Inferior parietal cortex (tissue), 1 donor: ENCODE measurements at regions not wholly inside any gene's neighbourhood (a gene's known extent, or its start where the extent isn't known, plus 50 kb on each side); places are given as distances from the start of the nearest gene placed in this dataset.

Experiments used
- DNase-seq: peaks from one replicate; pipeline ENCODE4 v3.0.0-alpha.2; 2016; ENCODE audit errors: extremely low spot score

DNA sequence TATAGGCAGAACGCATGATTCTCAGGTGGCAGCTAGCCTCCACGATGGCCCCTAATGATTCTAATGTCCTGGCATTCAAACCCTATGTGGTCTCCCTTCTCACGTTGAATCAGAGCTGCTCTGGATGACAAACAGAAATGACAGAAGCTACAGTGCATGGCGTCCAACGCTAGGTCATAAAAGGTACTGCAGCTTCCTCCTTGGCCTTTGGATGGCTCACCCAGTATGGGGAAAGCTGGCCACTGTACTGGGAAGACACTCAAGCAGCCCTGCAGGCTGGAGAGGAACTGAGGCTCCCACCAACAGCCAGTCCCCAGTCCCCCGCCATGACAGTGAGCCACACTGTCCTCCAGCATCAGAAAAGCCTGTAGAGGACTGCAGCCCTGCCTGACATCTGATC, 286.3 kb downstream of the FAM43A start:
- DNase-seq: no peak

DNA sequence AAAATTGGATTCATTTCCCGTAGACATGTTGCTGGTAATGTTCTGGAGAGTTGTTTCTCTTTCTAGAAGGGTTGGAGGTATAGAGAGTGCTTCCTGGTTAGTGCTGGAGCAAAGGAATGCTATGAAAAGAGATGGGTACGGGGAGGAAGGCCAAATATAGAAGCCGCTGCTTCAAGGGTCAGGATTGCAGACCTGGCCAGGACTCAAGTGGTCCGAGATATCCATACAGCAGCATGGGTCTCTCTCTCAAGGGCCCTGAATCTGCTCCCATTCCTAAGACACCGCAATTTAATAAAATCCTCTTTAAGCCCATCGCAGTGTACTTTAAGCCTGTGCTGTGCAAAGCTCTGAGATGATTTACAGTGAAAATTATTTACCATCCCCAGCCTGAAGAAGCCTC, 287.0 kb downstream of the FAM43A start:
- DNase-seq: no peak

DNA sequence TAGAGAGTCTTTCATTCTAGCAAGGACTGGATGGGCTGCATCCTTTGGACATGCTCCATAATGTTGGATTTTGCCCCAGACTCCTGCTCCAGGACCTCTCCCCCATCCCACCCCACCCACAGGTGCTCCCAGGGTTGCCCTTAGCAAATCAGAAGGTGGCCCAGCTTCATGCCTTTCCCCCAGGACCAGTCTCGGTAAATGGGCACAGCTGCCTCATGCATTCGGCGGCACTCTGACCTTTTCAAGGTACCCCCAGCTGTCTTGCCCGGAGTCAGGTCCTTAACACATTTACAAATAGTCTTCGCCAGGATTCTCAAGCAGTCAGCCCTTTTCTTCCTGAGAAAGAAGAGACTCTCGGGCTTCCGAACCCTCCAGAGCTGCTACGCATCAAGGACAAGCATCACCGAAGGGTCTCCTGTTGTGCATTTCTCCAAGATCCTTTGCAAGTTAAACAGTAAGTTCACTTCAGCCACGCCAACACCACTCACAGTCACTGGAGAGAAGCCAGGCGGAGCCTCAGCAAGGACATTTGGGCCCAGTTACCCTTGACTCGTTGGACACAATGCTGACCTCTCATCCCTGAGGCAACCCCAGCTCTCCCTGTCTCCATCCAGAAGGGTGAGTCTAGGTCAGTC, 287.8 kb downstream of the FAM43A start:
- DNase-seq: no peak

DNA sequence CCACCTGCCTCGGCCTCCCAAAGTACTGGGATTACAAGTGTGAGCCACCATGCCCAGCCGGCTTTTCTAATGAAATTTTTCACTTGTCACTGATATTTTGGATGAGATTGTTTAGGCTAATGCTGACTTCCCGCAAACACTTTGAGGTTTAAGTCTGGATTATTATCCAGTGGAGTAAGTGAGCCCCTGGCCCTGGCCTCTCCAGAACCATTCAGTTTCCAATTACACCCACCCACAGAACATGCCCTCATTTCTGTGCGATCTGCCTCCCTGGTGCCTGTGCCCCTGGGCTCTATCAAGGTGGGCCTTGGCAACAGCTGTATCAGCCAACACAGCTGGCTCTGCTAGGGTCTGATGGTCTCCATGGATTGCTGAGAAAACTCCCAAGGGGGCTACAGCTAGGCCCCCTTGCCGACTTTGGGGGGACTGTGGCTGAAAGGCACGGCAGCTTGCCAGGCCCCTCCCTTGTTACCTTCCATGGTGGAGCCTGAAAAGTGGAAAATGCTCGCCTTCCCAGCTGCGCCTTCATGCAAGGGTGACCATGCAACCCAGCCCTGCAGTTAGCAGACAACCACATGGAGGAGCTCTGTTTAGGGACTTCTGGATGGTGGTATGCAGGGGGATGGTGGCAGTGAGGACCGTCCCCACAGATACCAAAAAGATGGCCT, 288.9 kb downstream of the FAM43A start:
- DNase-seq: no peak

DNA sequence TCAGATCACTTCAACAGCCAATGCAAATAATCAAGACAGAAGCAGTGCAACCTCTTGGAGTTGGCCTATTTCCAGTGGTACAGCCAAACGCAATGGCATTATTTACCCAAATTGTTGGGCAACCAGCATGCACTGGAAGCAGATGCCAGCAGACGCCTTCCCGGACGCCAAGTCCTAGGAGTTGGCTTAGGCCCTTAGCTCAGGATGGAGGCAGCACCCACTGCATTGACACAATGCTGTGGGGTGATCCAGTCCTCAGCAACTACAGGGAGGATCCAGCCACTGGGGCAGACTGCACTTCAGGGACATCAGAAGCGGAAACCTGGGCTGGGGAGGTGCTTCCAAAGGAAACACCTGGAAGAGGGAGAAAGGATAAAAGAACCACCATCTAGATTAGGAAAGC, 290.4 kb downstream of the FAM43A start:
- no peak for DNase-seq

DNA sequence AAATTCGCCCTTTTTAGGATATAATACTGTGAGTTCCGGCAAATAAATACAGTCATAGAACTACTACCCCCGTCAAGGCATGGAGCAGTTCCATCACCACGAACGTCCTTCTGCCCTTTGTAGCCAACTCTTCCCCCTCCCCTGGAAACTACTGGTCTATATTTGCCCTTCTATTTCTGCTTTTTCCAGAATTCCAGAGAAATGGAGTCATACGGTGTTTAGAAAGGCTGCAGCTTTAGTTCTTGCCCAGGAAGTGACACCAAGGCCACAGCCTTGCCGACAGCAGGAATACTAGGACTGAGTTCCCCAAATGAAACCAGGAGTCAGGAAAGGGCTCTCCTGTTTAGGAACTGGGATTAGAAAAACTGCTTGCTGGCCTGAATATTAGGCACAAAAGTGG, 291.2 kb downstream of the FAM43A start:
- no peak for DNase-seq

- no peak for DNase-seq
Observed at GRCh38 chr3:194977356-194977755, 291.7 kb downstream of the FAM43A start.

- DNase-seq: no peak
Observed at GRCh38 chr3:194979173-194979572, 291.8 kb downstream of the XXYLT1 start.

DNA sequence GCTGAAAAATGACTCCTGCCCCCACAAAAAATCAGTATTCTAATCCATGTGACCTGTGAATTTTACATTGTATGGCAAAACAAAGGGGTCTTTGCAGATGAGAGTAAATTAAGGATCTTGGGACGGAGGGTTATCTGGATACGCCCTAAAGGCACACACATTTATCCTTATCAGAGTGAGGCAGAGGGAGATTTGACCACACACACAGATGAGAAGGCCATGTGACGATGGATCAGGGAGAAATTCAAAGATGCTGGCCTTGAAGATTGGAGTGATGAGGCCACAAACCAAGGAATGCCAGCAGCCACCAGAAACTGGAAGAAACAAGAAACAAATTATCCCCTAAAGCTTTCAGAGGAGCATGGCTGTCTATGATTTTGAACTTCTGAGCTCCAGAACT, 288.5 kb downstream of the XXYLT1 start:
- no peak for DNase-seq

- DNase-seq: no peak
Observed at GRCh38 chr3:194983121-194983520, 287.8 kb downstream of the XXYLT1 start.

DNA sequence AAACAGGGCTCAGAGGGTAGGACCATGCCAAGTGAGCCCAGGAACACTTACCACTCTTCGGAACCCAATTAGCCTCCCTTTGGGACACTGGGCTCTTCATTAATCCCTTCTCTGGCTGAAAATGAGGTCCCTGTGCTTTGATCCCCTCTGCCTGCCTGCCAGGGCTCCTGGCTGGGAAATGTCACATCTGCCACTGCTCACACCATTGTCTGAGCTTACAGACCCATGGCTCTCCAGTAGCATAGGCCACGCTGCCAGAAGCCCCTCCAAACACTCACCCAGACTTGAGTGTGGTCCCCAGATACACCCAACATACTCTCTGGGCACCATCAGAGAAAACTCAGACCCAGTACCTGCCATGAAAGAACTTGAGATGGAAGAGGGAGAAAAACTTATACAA, 287.3 kb downstream of the XXYLT1 start:
- no peak for DNase-seq

DNA sequence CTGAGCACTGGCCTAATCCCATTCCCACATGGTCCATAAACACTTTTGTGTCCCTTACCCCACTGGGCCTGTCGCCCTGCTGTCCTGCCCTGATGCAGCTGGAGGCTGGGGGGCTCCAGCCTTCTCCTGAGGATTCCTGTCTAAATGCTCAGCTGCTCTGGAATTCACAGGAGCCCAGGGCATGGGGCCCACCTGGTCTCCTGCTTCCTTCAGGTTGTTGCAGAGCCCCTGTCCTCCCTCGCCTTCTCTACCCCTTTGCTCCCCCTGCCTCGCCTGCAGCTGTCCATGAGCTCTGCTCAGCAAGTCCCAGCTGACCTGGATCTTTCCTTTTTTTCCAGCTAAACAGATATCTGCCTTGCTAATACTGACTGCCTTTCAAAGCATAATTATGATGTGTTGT, 286.9 kb downstream of the XXYLT1 start:
- DNase-seq: no peak

DNA sequence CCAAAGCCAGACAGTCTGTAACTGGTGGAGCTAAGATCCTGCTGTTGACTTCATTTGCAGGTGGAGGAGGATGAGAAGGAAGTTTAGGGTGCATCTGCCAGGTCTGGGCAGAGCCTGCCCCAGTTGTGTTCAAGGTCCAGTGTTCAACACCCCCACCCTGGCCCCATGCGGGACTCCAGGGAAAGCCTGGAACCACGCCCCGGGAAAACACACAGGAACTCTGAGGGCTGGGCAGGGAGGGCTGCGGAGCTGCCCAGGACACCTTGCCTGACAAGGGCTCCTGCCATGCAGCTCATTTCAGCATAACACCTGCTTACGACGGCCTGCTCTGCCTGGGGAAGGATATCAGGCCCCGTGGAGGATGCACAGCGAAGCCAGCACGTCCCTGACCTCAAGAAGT, 286.3 kb downstream of the XXYLT1 start:
- DNase-seq: no peak

DNA sequence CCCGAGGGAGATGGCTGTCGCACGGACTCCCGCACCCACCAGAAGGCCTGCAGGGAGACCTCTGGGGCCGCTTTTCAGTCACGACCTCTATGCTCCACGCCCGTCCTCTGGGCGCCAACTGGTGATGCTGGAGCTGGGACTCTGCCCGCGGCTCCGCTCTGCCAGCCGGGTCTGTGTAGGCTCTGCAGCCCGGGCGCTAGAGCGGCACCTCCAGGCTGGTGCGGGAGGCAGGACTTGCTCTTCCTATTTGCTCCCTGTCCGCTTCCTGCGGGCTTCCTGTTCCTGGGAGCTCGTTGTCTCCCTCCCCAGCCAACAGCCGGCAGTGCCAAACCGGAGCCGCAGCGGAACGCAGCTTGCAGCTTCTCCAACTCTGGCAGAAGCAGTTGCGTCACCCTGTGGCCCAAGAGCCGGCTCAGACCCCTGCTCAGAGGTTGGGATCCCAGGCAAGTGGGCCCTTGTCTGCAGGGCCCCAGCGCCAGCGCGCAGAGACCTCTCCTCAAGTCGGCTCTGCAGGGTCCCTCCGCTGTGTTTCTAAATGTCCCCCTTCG, 285.9 kb downstream of the XXYLT1 start:
- DNase-seq: no peak

DNA sequence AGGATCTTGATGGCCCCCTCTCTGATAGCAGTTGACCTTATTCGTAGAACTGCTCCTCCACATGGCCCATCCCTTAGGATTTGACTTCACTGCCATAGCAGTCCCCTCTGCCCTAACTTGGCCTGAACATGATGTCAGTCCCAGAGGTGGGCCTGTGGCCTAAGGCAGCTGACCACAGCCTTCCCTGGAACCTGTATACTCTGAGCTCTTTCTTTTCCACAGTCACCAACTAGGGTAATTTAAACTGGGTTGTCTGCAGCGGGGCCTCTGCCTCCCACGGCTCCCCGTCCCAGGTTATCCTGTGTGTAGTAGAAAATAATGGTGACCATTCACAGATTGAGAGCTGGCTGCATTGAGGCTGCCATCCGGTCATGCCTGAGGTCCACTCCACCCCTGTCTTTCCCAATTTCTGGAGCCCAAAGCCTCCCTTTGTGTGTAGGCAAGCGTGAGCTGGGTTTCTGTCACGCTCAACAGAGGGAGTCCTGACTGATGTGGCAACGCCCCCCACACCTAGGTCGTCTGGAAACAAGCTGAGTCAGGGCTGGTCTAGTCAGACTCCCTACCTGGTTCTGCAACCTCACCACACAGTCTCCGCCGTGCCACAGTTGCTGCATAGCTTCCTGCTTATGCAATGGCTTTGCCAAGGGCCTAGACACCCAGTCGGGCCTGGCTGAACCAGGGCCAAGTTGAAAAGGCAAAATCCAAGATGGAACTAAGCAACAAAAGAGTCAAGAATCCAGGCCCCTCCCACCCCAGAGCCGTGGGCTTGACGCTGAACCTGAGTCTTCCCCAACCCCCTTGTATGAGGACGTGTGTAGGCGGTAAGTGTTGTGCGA, 284.5 kb downstream of the XXYLT1 start:
- DNase-seq: no peak

DNA sequence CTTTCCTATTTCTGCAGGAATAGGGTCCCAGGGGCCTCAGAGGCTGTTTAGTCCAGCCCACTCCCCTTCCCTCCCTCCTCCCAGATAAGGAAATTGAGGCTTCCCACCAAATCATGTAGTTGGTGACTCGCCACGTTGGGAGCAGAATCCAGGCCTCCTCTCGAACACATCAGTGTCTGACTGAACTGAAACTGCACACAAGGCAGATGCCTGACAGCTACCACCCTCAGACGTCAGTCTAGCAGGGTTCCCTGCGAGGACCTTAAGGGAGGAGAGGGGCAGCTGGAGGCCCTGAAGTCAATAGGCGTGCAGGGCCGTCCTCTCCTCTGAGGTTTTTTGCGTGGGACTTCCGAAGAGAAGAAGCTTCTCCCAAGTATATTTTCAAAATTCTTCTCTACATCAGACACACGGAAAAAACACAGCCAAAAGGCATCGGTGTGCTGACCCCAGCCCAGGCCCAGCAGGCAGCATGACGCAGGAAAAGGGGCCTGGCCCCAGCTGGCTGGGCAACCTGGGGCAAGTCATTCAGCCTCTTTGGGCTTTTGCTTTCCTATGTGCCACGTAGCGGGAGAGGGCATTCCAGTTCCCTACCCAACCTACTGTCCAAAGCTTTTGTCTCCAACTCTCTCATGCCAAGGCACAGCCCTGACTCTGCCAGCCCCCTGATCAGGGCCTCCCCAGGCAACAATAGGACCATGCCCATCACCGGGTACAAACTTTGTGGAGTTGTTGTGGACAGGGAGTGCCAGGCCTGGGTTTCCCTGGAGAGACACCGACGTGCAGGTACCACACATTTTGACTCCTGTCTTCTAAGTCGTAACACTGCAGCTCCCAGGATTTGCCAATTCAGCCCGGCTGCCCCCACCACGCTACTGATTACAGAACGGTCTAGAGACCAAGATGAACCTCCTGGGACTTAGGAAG, 283.1 kb downstream of the XXYLT1 start:
- no peak for DNase-seq

GRCh38 chr3:194988495-194989165, 282.3 kb downstream of the XXYLT1 start:
- DNase-seq: no peak

DNA sequence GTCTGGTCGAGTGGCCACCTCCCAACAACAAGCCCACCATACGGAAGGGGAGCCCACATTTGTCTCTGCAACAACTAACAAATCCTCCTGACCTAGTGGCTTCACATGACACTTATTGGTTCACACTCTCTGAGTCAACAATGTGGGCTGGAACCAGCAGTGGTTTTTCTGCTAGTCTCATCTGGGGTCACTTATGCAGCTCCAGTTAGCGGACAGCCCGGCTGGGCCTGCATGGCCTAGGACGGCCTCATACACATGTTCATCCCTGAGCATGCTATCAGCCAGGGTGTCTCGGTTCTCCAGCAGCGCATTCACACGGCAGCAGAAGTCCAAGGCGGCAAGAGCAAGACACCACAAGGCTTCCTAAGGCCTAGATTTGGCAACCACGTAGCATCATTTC, 281.7 kb downstream of the XXYLT1 start:
- DNase-seq: no peak

GRCh38 chr3:194990454-194991337, 280.3 kb downstream of the XXYLT1 start:
- no peak for DNase-seq

DNA sequence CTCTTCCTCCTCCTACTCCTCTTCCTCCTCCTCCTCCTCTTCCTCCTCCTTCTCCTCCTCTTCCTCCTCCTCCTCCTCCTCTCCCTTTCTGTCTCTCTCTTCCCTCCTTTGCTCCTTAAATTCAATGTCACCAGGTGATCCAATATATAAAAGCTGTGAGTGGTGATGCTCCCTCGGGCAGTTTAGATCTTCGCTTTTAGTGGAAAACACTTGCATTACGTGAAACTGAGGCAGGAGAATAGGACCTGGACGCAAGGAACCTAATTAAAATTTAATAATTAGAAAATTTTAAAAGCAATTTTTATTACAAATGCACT, 279.7 kb downstream of the XXYLT1 start:
- DNase-seq: no peak
